ENCODE measurements at regions not wholly inside any gene's neighbourhood (a gene's known extent, or its start where the extent isn't known, plus 50 kb on each side); places are given as distances from the start of the nearest gene placed in this dataset.

DNA sequence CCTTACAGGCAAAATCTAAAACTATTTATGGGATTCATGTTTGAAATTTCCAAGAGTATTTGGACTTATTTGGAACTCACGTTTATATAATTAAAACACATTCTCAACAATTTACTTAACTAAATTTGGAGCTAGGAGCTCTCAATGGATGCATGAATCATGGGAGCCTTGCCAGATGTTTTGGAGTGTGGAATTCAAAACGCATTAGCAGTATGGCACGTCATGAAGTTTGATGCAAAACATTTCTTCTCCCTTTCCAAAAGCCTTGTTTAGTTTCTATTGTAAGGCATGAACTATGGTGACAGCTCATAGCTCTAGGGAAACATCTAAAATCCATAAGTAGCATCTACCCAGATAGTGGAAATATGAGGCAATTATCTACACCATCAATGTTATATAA lies 701.6 kb downstream of the SATB2 start:
- Histone ChIP-seq H3K4me3 (ENCODE audit: low read depth, low read length, poor library complexity, severe bottlenecking) (no peak overlapping the region), H3K4me1 (ENCODE audit: insufficient read depth, low read length, poor library complexity, severe bottlenecking) (no peaks in the 10 kb centered on the region), H3K9me3 (ENCODE audit: low read depth, low read length, poor library complexity, severe bottlenecking) (no peaks in the 10 kb centered on the region), H3K27ac (ENCODE audit: low read depth, low read length, poor library complexity, severe bottlenecking) (no peak overlapping the region), H3K27me3 (replicated peaks; ENCODE audit: insufficient read depth, low read depth, low read length, poor library complexity) (peaks cover 15% of the 10 kb centered on the region), H3K36me3 (ENCODE audit: insufficient read depth, low read length, poor library complexity, severe bottlenecking) (no peaks in the 10 kb centered on the region)
- ChIA-PET POLR2A (ENCODE audit: low non-redundant PET) (no interaction called here), CTCF (no interaction called here)
- intact Hi-C loops (cut with micrococcal nuclease; ENCODE audit: unreplicated experiment) = no loop called here
- TF ChIP-seq EZH2 (IDR thresholded peaks at IDR 0.05; ENCODE audit: borderline replicate concordance, low read depth, low read length, poor library complexity, severe bottlenecking) = no peak
- TF ChIP-seq, protein P1, sequence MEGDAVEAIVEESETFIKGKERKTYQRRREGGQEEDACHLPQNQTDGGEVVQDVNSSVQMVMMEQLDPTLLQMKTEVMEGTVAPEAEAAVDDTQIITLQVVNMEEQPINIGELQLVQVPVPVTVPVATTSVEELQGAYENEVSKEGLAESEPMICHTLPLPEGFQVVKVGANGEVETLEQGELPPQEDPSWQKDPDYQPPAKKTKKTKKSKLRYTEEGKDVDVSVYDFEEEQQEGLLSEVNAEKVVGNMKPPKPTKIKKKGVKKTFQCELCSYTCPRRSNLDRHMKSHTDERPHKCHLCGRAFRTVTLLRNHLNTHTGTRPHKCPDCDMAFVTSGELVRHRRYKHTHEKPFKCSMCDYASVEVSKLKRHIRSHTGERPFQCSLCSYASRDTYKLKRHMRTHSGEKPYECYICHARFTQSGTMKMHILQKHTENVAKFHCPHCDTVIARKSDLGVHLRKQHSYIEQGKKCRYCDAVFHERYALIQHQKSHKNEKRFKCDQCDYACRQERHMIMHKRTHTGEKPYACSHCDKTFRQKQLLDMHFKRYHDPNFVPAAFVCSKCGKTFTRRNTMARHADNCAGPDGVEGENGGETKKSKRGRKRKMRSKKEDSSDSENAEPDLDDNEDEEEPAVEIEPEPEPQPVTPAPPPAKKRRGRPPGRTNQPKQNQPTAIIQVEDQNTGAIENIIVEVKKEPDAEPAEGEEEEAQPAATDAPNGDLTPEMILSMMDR (conservative IDR thresholded peaks at IDR 0.05; ENCODE audit: low read depth, low read length) = no peak
- peak; percentile 7 for DNase-seq (ENCODE audit: low spot score)
- no TSS peak for BruUV-seq (replicated peaks)

DNA sequence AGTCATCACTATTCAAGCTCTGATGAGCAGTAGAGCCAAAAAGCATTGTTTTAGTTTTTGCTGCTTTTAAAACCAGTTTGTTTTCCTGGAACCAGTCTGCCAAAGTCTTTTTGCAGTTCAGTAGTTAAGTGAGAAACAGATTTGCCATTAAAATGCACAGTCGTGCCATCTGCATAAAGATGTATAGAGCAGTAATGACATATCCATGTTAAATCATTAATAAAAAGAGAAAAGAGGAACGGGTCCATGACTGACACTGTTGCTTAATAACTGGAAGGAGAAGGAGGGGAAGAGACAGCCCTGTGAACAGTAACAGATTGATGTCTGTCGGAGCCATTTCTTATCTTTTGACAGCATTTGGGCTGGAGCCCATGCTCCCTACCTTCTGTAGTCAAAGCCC lies 704.6 kb downstream of the SATB2 start:
- ChIA-PET POLR2A (ENCODE audit: low non-redundant PET) (no interaction called here), CTCF (no interaction called here)
- intact Hi-C loops (cut with micrococcal nuclease; ENCODE audit: unreplicated experiment) = no loop called here
- Histone ChIP-seq H3K9me3 (ENCODE audit: low read depth, low read length, poor library complexity, severe bottlenecking) (no peaks in the 10 kb centered on the region), H3K27ac (ENCODE audit: low read depth, low read length, poor library complexity, severe bottlenecking) (no peak overlapping the region), H3K4me3 (ENCODE audit: low read depth, low read length, poor library complexity, severe bottlenecking) (no peak overlapping the region), H3K36me3 (ENCODE audit: insufficient read depth, low read length, poor library complexity, severe bottlenecking) (no peaks in the 10 kb centered on the region), H3K4me1 (ENCODE audit: insufficient read depth, low read length, poor library complexity, severe bottlenecking) (no peaks in the 10 kb centered on the region), H3K27me3 (replicated peaks; ENCODE audit: insufficient read depth, low read depth, low read length, poor library complexity) (peaks cover 15% of the 10 kb centered on the region)
- TF ChIP-seq EZH2 (IDR thresholded peaks at IDR 0.05; ENCODE audit: borderline replicate concordance, low read depth, low read length, poor library complexity, severe bottlenecking) = no peak
- TF ChIP-seq, protein P1 (conservative IDR thresholded peaks at IDR 0.05; ENCODE audit: low read depth, low read length) = no peak
- DNase-seq (ENCODE audit: low spot score) = no peak
- no TSS peak for BruUV-seq (replicated peaks)

DNA sequence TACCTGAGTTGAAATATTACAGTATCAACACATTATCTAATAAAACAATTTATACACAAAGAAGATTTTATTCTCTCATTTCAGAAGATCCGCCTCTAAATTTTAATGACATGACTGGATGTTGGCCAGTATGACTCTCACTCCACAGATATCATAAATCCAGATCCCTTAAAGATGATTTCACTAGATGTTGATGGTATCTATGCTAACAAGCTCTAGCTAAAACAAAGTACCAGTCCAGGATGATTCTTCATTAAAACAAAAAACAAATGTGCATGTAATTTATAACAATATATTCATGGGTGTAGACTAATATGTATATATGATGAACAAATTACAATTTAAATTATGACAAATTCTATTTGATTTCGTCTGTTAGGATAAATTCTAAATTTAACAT lies 708.4 kb downstream of the SATB2 start:
- TF ChIP-seq EZH2 (IDR thresholded peaks at IDR 0.05; ENCODE audit: borderline replicate concordance, low read depth, low read length, poor library complexity, severe bottlenecking) = no peak
- TF ChIP-seq, protein P1 (conservative IDR thresholded peaks at IDR 0.05; ENCODE audit: low read depth, low read length) = no peak
- no peak overlapping the region for H3K4me3 ChIP-seq (ENCODE audit: low read depth, low read length, poor library complexity, severe bottlenecking)
- CTCF ChIA-PET = no interaction called here
- H3K27me3 ChIP-seq (replicated peaks; ENCODE audit: insufficient read depth, low read depth, low read length, poor library complexity) = peaks cover 19% of the 10 kb centered on the region
- no peak overlapping the region for H3K27ac ChIP-seq (ENCODE audit: low read depth, low read length, poor library complexity, severe bottlenecking)
- BruUV-seq (replicated peaks) = no TSS peak
- no peak for DNase-seq (ENCODE audit: low spot score)
- intact Hi-C loops (cut with micrococcal nuclease; ENCODE audit: unreplicated experiment) = no loop called here
- H3K36me3 ChIP-seq (ENCODE audit: insufficient read depth, low read length, poor library complexity, severe bottlenecking) = no peaks in the 10 kb centered on the region
- H3K4me1 ChIP-seq (ENCODE audit: insufficient read depth, low read length, poor library complexity, severe bottlenecking) = no peaks in the 10 kb centered on the region
- no peaks in the 10 kb centered on the region for H3K9me3 ChIP-seq (ENCODE audit: low read depth, low read length, poor library complexity, severe bottlenecking)
- POLR2A ChIA-PET (ENCODE audit: low non-redundant PET) = no interaction called here

All from A673 (cell line).